Common myeloid progenitor, CD34-positive (primary cell): ENCODE measurements at regions not wholly inside any gene's neighbourhood (a gene's known extent, or its start where the extent isn't known, plus 50 kb on each side); places are given as distances from the start of the nearest gene placed in this dataset.

ENCODE experiments used
- CTCF ChIA-PET: fragments of 350-600 bp; sonication (Branson Sonifier 250); formaldehyde crosslinking; loops from one replicate; lab custom pipeline; 2021; ENCODE audit warnings: antibody characterized with exemption; lab: Charles Lee
- POLR2A ChIA-PET: fragments of 350-600 bp; sonication (Branson Sonifier 250); formaldehyde crosslinking; loops from one replicate; lab custom pipeline; 2021; ENCODE audit warnings: antibody characterized with exemption; lab: Charles Lee
- DNase-seq, 3 donors: peaks; one replicate each; pipeline versions ENCODE4 v3.0.0 to v3.0.0-alpha.2; 2013
- H3K27ac ChIP-seq, 2 experiments: 1 replicate in 1 of 2; 2 replicates in 1 of 2; pipeline ENCODE4 v1.7.0; 2013; ENCODE audit warnings: inconsistent platforms in 2 of 2, low read length in 2 of 2, mild to moderate bottlenecking in 2 of 2, low read depth in 1 of 2, moderate library complexity in 1 of 2; ENCODE audit not compliant: severe bottlenecking in 2 of 2, insufficient read depth in 1 of 2, poor library complexity in 1 of 2
- H3K27me3 ChIP-seq, 5 experiments: replicated peaks in 2 of 5; 1 replicate in 3 of 5; 2 replicates in 2 of 5; pipeline versions ENCODE4 v1.6.1 to v1.7.0; 2013; ENCODE audit warnings: low read length in 4 of 5, mild to moderate bottlenecking in 2 of 5, moderate library complexity in 2 of 5, inconsistent platforms in 1 of 5; ENCODE audit not compliant: insufficient read depth in 5 of 5, control insufficient read depth in 4 of 5
- H3K36me3 ChIP-seq, 4 experiments: 1 replicate in 2 of 4; 2 replicates in 2 of 4; pipeline versions ENCODE4 v1.6.1 to v1.7.0; 2013; ENCODE audit warnings: low read length in 3 of 4, control low read depth in 1 of 4, mild to moderate bottlenecking in 1 of 4; ENCODE audit not compliant: control insufficient read depth in 4 of 4, insufficient read depth in 4 of 4
- H3K4me1 ChIP-seq, 4 experiments: 1 replicate in 3 of 4; 2 replicates in 1 of 4; pipeline versions ENCODE4 v1.6.1 to v1.7.1; 2013; ENCODE audit warnings: low read length in 3 of 4, mild to moderate bottlenecking in 3 of 4, control low read depth in 1 of 4, inconsistent platforms in 1 of 4, moderate library complexity in 1 of 4; ENCODE audit not compliant: control insufficient read depth in 4 of 4, insufficient read depth in 4 of 4; ENCODE audit errors: control extremely low read depth in 1 of 4
- H3K4me3 ChIP-seq, 7 experiments: 1 replicate in 4 of 7; 2 replicates in 3 of 7; pipeline versions ENCODE4 v1.5.1 to v1.7.0; 2013; ENCODE audit warnings: mild to moderate bottlenecking in 7 of 7, low read length in 6 of 7, moderate library complexity in 6 of 7, inconsistent platforms in 2 of 7, low read depth in 2 of 7, control low read depth in 1 of 7; ENCODE audit not compliant: insufficient read depth in 4 of 7, control insufficient read depth in 1 of 7; ENCODE audit errors: extremely low read depth in 1 of 7
- H3K9me3 ChIP-seq, 5 experiments: 1 replicate in 4 of 5; 2 replicates in 1 of 5; pipeline versions ENCODE4 v1.6.1 to v1.7.1; 2013; ENCODE audit warnings: low read length in 4 of 5, mild to moderate bottlenecking in 2 of 5, inconsistent platforms in 1 of 5, low read depth in 1 of 5, moderate library complexity in 1 of 5; ENCODE audit not compliant: control insufficient read depth in 4 of 5, insufficient read depth in 2 of 5; ENCODE audit errors: control extremely low read depth in 1 of 5
- WGBS: methylation state at CpG from one replicate; pipeline ENCODE4 v1.1.5; 2013; ENCODE audit not compliant: insufficient coverage; 5-methylcytosine and 5-hydroxymethylcytosine counted together

DNA sequence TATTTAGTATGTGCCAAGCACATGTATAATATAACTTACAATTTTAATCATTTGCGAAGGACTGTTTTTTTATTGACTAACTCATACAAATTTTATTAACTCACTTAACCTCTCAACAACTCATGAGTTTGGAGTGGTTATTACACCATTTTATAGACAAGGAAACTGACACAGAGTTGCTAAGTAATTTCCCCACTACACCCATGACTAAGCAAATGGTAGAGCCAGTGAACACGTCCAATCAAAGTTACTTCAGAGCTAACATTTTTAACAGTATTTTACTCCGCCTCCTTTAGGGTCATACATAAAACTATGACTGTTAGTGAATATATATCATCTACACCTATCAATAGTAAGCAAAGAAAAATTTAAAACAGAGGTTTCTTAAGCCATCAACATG is 556.7 kb upstream of the FSIP2 start:
- WGBS = no CpG with 5 or more reads among the region's 3 CpGs
- DNase-seq = no peak
- CTCF ChIA-PET = no interaction called here
- Histone ChIP-seq H3K4me3 (no peak overlapping the region), H3K27ac (no peak overlapping the region), H3K36me3 (no peaks in the 10 kb centered on the region), H3K9me3 (peaks cover 0 to 7% (median 0%) of the 10 kb centered on the region in 5 experiments), H3K27me3 (no peaks in the 10 kb centered on the region), H3K4me1 (no peaks in the 10 kb centered on the region)
- POLR2A ChIA-PET = no interaction called here

DNA sequence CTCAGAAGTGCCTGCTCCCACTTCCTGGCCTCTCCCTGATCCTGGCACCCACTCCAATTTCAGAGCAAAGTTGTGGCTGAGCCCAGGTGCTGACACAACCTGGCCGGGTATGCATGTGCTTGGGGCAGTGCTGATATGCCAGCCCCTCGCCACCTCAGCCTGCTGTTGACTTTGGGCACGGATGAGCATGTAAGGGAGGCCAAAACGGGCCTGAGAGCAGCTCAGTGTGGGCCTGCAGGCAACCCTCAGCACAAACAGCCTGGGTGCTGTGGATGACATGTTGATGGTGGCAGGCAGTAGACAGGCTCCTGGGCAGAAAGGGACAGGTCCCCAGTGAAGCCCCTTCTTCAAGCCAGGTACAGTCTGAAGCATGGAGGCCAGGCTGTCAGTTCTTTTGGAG is 553.6 kb upstream of the FSIP2 start:
- no peaks in the 10 kb centered on the region for H3K36me3 ChIP-seq
- H3K4me1 ChIP-seq = no peaks in the 10 kb centered on the region
- CTCF ChIA-PET = no interaction called here
- no peak overlapping the region for H3K27ac ChIP-seq
- DNase-seq = no peak
- 91% methylated on average over 4 of the region's 4 CpGs for WGBS
- no peak overlapping the region for H3K4me3 ChIP-seq
- H3K9me3 ChIP-seq = peaks cover 0 to 7% (median 0%) of the 10 kb centered on the region in 5 experiments
- no peaks in the 10 kb centered on the region for H3K27me3 ChIP-seq
- POLR2A ChIA-PET = no interaction called here

DNA sequence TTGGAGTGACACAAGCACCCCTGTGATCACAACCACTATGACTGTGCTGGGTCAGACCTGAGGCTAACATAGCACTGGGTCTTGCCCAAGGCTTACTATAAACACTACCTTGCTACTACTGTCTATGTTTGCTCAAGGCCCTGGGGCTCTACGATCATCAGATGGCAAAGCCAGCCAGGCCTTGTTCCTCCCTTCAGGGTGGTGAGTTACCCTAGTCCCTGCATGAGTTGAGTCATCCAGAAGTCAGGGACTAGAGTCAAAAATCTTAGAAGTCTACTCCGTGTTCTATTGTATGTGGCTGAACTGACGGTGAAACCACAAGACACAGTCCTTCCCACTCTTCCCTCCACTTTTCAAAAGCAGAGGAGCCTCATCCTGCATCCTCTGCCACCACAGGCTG is 551.2 kb upstream of the FSIP2 start:
- CTCF ChIA-PET = interaction anchor here (0.7 kb wide), 1 partner anchor 11 kb away, joined by 3 read pairs; no protein-coding TSS in a partner anchor

DNA sequence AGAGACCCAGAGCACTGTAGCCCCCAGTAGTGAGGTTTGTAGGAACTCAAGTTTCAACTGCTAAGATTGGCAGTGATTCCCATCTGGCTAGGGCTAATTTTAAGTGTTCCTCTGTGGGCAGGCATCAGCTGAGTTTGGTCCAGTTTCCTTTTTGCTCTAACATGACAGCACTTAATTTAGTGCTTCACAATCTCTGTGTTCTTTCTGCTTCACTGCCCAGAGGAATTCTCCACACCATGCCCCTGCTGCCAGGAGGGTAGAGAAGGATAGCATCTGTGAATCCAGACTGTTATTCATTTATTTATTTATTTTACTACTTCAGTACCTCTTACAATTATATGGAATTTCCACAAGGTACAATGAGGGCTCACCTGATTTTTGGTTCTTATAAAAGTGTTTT is 549.9 kb upstream of the FSIP2 start:
- DNase-seq = no peak
- Histone ChIP-seq H3K27ac (no peak overlapping the region), H3K27me3 (no peaks in the 10 kb centered on the region), H3K4me1 (no peaks in the 10 kb centered on the region), H3K36me3 (no peaks in the 10 kb centered on the region), H3K4me3 (no peak overlapping the region), H3K9me3 (peaks cover 0 to 7% (median 0%) of the 10 kb centered on the region in 5 experiments)
- CTCF ChIA-PET = interaction anchor here (0.8 kb wide), 1 partner anchor 126 kb away, joined by 4 read pairs; no protein-coding TSS in a partner anchor
- POLR2A ChIA-PET = no interaction called here

More for the DNA sequence above, 551.2 kb upstream of the FSIP2 start:
- Histone ChIP-seq H3K4me3 (no peak overlapping the region), H3K27me3 (no peaks in the 10 kb centered on the region), H3K36me3 (no peaks in the 10 kb centered on the region), H3K9me3 (peaks cover 0 to 7% (median 0%) of the 10 kb centered on the region in 5 experiments), H3K4me1 (no peaks in the 10 kb centered on the region), H3K27ac (no peak overlapping the region)
- POLR2A ChIA-PET = no interaction called here
- WGBS = 84% methylated on average over 3 of the region's 3 CpGs
- DNase-seq = no peak

DNA sequence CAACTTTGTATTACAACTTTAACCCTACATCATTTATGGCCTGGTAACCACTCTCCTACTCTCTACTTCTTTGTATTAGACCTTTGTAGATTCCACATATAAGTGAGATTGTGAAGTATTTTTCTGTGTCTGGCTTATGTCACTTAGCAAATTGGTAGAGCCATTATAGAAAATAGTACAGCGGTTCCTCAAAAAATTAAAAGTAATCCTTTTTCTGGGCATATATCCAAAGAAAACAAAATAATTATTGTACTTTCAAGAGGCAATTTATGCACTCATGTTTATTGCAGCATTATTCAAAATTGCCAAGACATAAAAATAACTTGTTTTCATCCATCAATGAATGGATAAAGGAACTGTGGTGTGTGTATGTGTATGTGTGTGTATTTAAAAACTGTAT is 537.5 kb upstream of the FSIP2 start:
- H3K4me1 ChIP-seq = no peaks in the 10 kb centered on the region
- H3K9me3 ChIP-seq = no peaks in the 10 kb centered on the region
- no peaks in the 10 kb centered on the region for H3K36me3 ChIP-seq
- ChIA-PET CTCF (no interaction called here), POLR2A (no interaction called here)
- no peak overlapping the region for H3K27ac ChIP-seq
- H3K27me3 ChIP-seq = no peaks in the 10 kb centered on the region
- no peak for DNase-seq
- WGBS = no CpG with 5 or more reads among the region's 1 CpG
- no peak overlapping the region for H3K4me3 ChIP-seq

DNA sequence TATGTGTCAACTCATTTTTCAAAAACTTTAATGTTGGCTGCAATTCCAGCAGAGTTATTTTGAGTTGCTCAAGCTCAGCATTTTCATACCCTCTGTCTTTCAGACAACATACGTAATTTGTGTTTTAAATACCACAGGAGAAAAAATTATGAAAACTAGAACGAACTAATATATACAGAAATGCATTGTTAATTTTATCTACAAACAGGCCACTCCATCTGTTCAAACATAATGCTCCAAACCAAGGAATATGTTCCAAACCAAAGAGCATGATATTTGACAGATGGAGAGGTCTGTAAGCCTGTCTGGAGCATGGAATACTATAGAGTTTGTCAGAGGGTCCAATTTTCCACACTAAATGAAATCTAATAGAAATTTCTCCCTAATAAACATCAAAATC is 536.2 kb upstream of the FSIP2 start:
- no CpG with 5 or more reads among the region's 2 CpGs for WGBS
- CTCF ChIA-PET = no interaction called here

DNA sequence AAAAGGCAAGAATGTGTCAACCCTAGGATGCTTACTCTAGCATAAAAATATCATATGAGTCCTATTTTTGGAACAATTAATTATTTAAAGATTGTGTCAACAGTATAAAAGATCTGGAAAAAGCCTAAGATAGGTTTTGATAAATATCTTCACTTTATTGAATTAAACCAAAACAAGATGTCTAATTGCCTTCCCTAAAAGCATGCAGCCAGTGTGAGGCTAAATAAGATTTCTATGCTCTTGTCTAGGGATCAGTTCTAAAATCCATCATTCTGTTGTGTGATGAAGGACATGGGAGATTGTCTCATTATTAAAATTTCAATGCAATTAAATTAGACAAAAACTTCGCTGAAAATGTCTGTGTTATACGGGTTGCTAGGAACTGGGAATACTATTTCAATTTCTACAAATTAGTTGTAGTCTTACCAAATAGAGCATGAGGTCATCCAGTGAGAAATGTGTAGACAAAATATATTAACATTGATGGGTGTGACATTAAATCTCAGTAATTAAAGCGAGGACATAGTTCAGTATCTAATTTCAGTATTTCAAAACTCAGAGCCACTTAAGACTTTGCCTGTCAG is 535.6 kb upstream of the FSIP2 start:
- no peak for DNase-seq
- CTCF ChIA-PET = no interaction called here
- no peaks in the 10 kb centered on the region for H3K9me3 ChIP-seq
- POLR2A ChIA-PET = no interaction called here
- no peaks in the 10 kb centered on the region for H3K36me3 ChIP-seq
- 100% methylated on average over 1 of the region's 3 CpGs for WGBS
- no peak overlapping the region for H3K4me3 ChIP-seq
- no peak overlapping the region for H3K27ac ChIP-seq
- H3K27me3 ChIP-seq = no peaks in the 10 kb centered on the region
- H3K4me1 ChIP-seq = no peaks in the 10 kb centered on the region

More for the DNA sequence above, 536.2 kb upstream of the FSIP2 start:
- no peak overlapping the region for H3K27ac ChIP-seq
- H3K9me3 ChIP-seq = no peaks in the 10 kb centered on the region
- no peaks in the 10 kb centered on the region for H3K27me3 ChIP-seq
- DNase-seq = no peak
- no peak overlapping the region for H3K4me3 ChIP-seq
- H3K4me1 ChIP-seq = no peaks in the 10 kb centered on the region
- no peaks in the 10 kb centered on the region for H3K36me3 ChIP-seq
- POLR2A ChIA-PET = no interaction called here
